ENCODE measurements at regions not wholly inside any gene's neighbourhood (a gene's known extent, or its start where the extent isn't known, plus 50 kb on each side); places are given as distances from the start of the nearest gene placed in this dataset.

- no peak for DNase-seq (ENCODE audit: low read depth in 2 of 2)
Observed at GRCh38 chr5:159752622-159753275, 163.5 kb upstream of the ADRA1B start.

- DNase-seq (ENCODE audit: low read depth in 2 of 2) = no peak
Observed at GRCh38 chr5:159758189-159758588, 158.1 kb upstream of the ADRA1B start.

- DNase-seq (ENCODE audit: low read depth in 2 of 2) = no peak
Observed at GRCh38 chr5:159759791-159760290, 156.4 kb upstream of the ADRA1B start.

- no peak for DNase-seq (ENCODE audit: low read depth in 2 of 2)
Observed at GRCh38 chr5:159762921-159763320, 153.4 kb upstream of the ADRA1B start.

- DNase-seq (ENCODE audit: low read depth in 2 of 2) = no peak
Observed at GRCh38 chr5:159763562-159763961, 152.7 kb upstream of the ADRA1B start.

- DNase-seq (ENCODE audit: low read depth in 2 of 2) = no peak
Observed at GRCh38 chr5:159764283-159765134, 151.8 kb upstream of the ADRA1B start.

GRCh38 chr5:159765135-159765433 is 151.2 kb upstream of the ADRA1B start:
- DNase-seq (ENCODE audit: low read depth in 2 of 2) = no peak

GRCh38 chr5:159765760-159766517 is 150.3 kb upstream of the ADRA1B start:
- no peak for DNase-seq (ENCODE audit: low read depth in 2 of 2)

GRCh38 chr5:159768243-159768642 is 148.0 kb upstream of the ADRA1B start:
- no peak for DNase-seq (ENCODE audit: low read depth in 2 of 2)

GRCh38 chr5:159772698-159773061 is 143.6 kb upstream of the ADRA1B start:
- DNase-seq (ENCODE audit: low read depth in 2 of 2) = no peak

- peak; percentile 29 to 57 for DNase-seq (ENCODE audit: low read depth in 2 of 2)
Observed at GRCh38 chr5:159773062-159773924, 143.0 kb upstream of the ADRA1B start.

GRCh38 chr5:159774476-159775031 is 141.7 kb upstream of the ADRA1B start:
- no peak for DNase-seq (ENCODE audit: low read depth in 2 of 2)

- no peak for DNase-seq (ENCODE audit: low read depth in 2 of 2)
Observed at GRCh38 chr5:159775890-159776289, 140.4 kb upstream of the ADRA1B start.

- no peak for DNase-seq (ENCODE audit: low read depth in 2 of 2)
Observed at GRCh38 chr5:159777049-159777660, 139.1 kb upstream of the ADRA1B start.

GRCh38 chr5:159779481-159779880 is 136.8 kb upstream of the ADRA1B start:
- no peak for DNase-seq (ENCODE audit: low read depth in 2 of 2)

GRCh38 chr5:159780246-159780645 is 136.0 kb upstream of the ADRA1B start:
- no peak for DNase-seq (ENCODE audit: low read depth in 2 of 2)

- DNase-seq (ENCODE audit: low read depth in 2 of 2) = no peak
Observed at GRCh38 chr5:159781626-159782157, 134.6 kb upstream of the ADRA1B start.

GRCh38 chr5:159782197-159782994 is 133.9 kb upstream of the ADRA1B start:
- DNase-seq (ENCODE audit: low read depth in 2 of 2) = no peak

GRCh38 chr5:159782995-159783300 is 133.3 kb upstream of the ADRA1B start:
- no peak for DNase-seq (ENCODE audit: low read depth in 2 of 2)

- no peak for DNase-seq (ENCODE audit: low read depth in 2 of 2)
Observed at GRCh38 chr5:159783726-159784247, 132.5 kb upstream of the ADRA1B start.

Measured in stimulated activated CD4-positive, alpha-beta T cell treated with anti-CD3 and anti-CD28 coated beads, Interleukin-1b, Interleukin-23, amount 100 ng/mL, for 1 hour (primary cell).